Cardiac muscle cell (in vitro differentiated cells and primary cell): ENCODE measurements at regions not wholly inside any gene's neighbourhood (a gene's known extent, or its start where the extent isn't known, plus 50 kb on each side); places are given as distances from the start of the nearest gene placed in this dataset.

Source experiments
- DNase-seq, 2 donors: peaks; one replicate each; pipeline versions ENCODE4 v3.0.0 to v3.0.0-alpha.2; 2010 to 2017; ENCODE audit warnings: low read depth in 1 of 2, low spot score in 1 of 2
- H3K27ac ChIP-seq: fragments of 200-600 bp; sonication (generic); 2 replicates; pipeline ENCODE4 v1.5.1; 2016
- H3K27me3 ChIP-seq: fragments of 200-600 bp; sonication (generic); 2 replicates; pipeline ENCODE4 v1.6.0; 2016; ENCODE audit warnings: control low read depth
- H3K36me3 ChIP-seq: fragments of 200-600 bp; sonication (generic); 2 replicates; pipeline ENCODE4 v1.5.1; 2016; ENCODE audit warnings: control low read depth
- H3K4me1 ChIP-seq: fragments of 200-600 bp; sonication (generic); 2 replicates; pipeline ENCODE4 v1.8.1; 2017; ENCODE audit warnings: low read depth, mild to moderate bottlenecking, mixed run types
- H3K4me3 ChIP-seq: fragments of 200-600 bp; sonication (generic); 2 replicates; pipeline ENCODE4 v1.5.1; 2016; ENCODE audit warnings: mild to moderate bottlenecking
- H3K9me3 ChIP-seq: fragments of 200-600 bp; sonication (generic); 2 replicates; pipeline ENCODE4 v1.5.1; 2017; ENCODE audit warnings: low read depth, mild to moderate bottlenecking, control low read depth
- TF ChIP-seq, protein P1 (sequence below): IDR thresholded peaks from 2 replicates; pipeline ENCODE4 v1.5.1; 2012; ENCODE audit warnings: low read depth, mild to moderate bottlenecking, low read length

DNA sequence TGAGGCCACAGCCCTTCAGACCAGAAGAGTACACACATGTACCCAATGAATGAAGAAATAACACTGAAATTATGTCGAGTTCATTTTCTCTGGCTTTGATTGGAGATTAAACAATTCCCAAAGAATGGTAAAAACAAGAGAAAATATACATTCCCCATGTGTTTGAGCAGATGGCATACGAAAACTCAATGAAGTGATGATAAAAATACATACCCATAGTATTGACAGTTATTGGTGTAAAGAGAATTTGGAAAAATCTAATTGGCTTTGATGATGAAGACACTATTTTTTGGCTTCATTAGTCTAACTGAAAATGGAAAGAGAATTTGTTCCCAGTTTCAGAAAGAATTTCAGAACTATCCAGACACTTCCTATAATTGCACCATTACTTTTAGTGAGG, 76.6 kb upstream of the SNRPB2 start:
- TF ChIP-seq, protein P1, sequence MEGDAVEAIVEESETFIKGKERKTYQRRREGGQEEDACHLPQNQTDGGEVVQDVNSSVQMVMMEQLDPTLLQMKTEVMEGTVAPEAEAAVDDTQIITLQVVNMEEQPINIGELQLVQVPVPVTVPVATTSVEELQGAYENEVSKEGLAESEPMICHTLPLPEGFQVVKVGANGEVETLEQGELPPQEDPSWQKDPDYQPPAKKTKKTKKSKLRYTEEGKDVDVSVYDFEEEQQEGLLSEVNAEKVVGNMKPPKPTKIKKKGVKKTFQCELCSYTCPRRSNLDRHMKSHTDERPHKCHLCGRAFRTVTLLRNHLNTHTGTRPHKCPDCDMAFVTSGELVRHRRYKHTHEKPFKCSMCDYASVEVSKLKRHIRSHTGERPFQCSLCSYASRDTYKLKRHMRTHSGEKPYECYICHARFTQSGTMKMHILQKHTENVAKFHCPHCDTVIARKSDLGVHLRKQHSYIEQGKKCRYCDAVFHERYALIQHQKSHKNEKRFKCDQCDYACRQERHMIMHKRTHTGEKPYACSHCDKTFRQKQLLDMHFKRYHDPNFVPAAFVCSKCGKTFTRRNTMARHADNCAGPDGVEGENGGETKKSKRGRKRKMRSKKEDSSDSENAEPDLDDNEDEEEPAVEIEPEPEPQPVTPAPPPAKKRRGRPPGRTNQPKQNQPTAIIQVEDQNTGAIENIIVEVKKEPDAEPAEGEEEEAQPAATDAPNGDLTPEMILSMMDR: no peak
- no peak overlapping the region for H3K27ac ChIP-seq
- no peaks in the 10 kb centered on the region for H3K27me3 ChIP-seq
- no peak overlapping the region for H3K4me3 ChIP-seq
- no peak for DNase-seq
- no peaks in the 10 kb centered on the region for H3K4me1 ChIP-seq
- H3K9me3 ChIP-seq: no peaks in the 10 kb centered on the region
- H3K36me3 ChIP-seq: no peaks in the 10 kb centered on the region

DNA sequence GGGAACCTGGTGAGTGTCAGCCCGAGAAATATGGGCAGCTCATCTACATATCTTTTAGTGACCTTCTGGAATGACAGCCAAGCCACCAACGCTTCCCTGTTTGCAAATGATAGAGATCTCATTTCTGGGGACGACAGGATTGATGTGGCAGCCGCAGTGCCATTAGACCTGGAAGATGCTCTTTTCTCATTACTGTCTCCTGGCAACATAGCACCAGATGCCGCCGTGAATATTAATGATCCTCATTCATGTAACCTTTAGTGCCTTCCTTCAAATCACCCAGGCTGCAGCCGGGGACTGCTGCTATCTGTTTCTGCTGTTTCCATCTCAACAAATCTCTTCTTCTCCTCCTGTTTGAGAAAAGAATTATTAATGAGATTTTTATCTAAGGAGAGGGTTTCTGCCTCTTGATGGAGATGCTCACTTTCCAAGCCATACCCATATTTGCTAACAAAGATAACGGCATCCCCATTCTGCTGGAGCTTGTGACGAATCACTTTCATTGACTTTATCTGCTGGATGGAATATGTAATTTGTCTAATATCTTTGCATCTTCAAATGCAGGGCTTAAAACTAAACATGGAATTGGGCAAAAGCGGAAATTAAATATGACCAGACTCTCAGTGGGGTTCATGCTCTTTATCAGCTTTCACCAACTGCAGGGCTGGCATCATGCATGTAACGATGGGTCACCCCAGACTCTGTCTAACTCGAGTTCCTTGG, 74.8 kb upstream of the KIF16B start:
- Histone ChIP-seq H3K36me3 (no peaks in the 10 kb centered on the region), H3K27me3 (no peaks in the 10 kb centered on the region), H3K4me3 (no peak overlapping the region), H3K4me1 (no peaks in the 10 kb centered on the region), H3K9me3 (no peaks in the 10 kb centered on the region), H3K27ac (no peak overlapping the region)
- DNase-seq: no peak
- TF ChIP-seq, protein P1: no peak

DNA sequence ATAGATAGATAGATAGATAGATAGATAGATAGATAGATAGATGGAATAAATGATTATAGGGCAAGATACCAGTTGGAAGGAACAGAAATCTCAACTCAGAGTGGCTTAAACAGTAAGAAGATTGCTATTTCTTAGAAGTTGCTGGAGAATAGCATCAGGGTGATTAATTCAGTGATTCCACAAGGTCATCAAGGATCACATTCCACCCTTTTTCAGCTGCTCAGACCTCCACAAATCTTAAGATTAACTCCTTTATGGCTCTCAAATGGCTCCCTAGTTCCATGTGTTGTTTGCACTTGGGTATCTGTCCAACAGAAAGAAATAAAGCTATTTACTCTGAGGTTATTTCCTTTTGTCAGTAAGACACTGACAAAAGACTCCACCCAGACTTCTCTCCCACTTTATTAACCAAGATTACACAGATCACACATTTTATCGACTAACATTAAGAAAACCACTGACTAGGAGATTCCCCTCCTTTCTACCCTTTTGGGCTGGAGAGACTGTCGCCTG, 68.3 kb upstream of the KIF16B start:
- DNase-seq: no peak
- H3K9me3 ChIP-seq: no peaks in the 10 kb centered on the region
- no peaks in the 10 kb centered on the region for H3K27me3 ChIP-seq
- no peaks in the 10 kb centered on the region for H3K36me3 ChIP-seq
- no peak overlapping the region for H3K4me3 ChIP-seq
- no peaks in the 10 kb centered on the region for H3K4me1 ChIP-seq
- no peak overlapping the region for H3K27ac ChIP-seq
- TF ChIP-seq, protein P1: no peak

DNA sequence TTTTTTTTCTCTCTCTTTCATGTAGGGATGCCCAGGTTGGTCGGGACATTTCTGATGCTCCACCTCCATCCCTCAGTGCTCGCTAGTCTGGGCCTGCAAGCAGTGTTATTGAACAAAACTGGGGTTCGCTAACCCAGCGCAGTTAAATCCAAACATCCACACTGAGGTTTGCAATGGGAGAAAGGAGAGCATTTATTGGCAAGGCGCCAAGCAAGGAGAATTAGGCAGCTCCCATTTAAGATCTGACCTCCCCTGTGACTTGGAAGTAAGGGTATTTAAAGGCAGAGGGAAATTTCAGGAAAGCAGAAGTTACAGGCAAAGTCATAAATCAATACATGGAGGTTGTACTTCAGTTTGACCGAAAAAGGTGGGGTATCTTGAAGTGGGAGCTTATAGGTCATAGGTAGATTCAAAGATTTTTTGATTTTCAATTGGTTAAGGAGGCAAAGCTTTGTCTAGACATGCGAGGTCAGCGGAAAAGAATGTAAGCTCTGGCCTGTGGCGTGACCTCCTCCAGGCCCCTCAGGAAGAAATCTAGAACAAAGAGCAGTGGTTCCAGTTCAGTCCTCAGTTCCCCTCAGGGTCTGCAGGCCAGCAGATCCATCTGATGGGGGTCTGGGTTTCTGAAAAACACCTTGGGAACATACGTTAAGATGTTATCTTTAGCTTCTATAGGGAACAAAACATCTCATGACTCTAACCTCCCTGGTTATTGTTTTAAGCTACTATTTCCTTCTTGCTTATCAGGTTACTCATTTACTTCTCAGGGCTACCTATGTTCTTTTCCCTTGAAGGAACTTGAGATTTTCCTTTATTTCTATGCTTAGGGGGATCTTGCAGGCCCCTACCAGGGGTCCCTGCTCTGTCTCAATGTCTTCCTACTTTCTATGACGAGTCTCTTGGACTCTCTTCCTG, 66.0 kb upstream of the KIF16B start:
- no peak overlapping the region for H3K27ac ChIP-seq
- no peaks in the 10 kb centered on the region for H3K36me3 ChIP-seq
- no peaks in the 10 kb centered on the region for H3K9me3 ChIP-seq
- no peak for DNase-seq
- no peak overlapping the region for H3K4me3 ChIP-seq
- H3K4me1 ChIP-seq: no peaks in the 10 kb centered on the region
- TF ChIP-seq, protein P1: no peak
- H3K27me3 ChIP-seq: no peaks in the 10 kb centered on the region

DNA sequence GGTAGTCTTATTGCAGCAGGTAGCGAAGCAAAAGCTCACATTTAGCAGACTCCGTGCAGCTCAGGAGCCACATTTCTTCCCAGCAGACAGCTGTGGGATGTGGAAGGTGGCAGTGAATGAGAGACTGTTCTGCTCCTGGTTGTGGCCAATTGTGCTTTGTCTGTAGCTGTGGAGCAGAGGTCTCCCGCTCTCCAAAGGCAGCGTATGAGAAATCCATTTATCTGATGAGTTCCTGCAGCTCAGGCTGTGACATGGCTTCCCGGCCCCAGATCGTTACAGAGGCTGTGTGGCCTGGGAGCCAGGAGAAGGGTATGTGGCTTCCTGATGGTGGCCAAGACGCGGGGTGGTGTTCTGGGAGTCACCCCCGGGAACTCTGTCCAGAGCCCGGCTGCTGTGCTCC, 64.5 kb upstream of the KIF16B start:
- Histone ChIP-seq H3K27me3 (no peaks in the 10 kb centered on the region), H3K27ac (no peak overlapping the region), H3K4me3 (no peak overlapping the region), H3K36me3 (no peaks in the 10 kb centered on the region), H3K9me3 (no peaks in the 10 kb centered on the region), H3K4me1 (no peaks in the 10 kb centered on the region)
- no peak for DNase-seq
- TF ChIP-seq, protein P1: no peak
